GM23248 (cell line): ENCODE measurements at regions not wholly inside any gene's neighbourhood (a gene's known extent, or its start where the extent isn't known, plus 50 kb on each side); places are given as distances from the start of the nearest gene placed in this dataset.
A peak's percentile ranks its signal among the peaks of the same experiment; 100 is the strongest.

ENCODE experiments used
- DNase-seq: peaks from one replicate; pipeline ENCODE4 v3.0.0-alpha.2; 2015
- H2AFZ ChIP-seq: fragments of 200-600 bp; sonication (generic); 2 replicates; pipeline ENCODE4 v1.6.1; 2016; ENCODE audit warnings: antibody characterized with exemption
- H3F3A ChIP-seq: fragments of 200-600 bp; sonication (generic); 2 replicates; pipeline ENCODE4 v1.6.1; 2016; ENCODE audit warnings: mild to moderate bottlenecking, antibody characterized with exemption, mixed run types; ENCODE audit not compliant: insufficient read depth
- H3K27ac ChIP-seq: fragments of 200-600 bp; sonication (generic); 2 replicates; pipeline ENCODE4 v1.5.1; 2016; ENCODE audit warnings: mild to moderate bottlenecking
- H3K27me3 ChIP-seq: fragments of 200-600 bp; sonication (generic); replicated peaks from 2 replicates; pipeline ENCODE4 v1.6.1; 2016; ENCODE audit warnings: mild to moderate bottlenecking; ENCODE audit not compliant: insufficient read depth
- H3K36me3 ChIP-seq: fragments of 200-600 bp; sonication (generic); 2 replicates; pipeline ENCODE4 v1.6.1; 2016; ENCODE audit warnings: low read depth, mild to moderate bottlenecking
- H3K4me1 ChIP-seq: fragments of 200-600 bp; sonication (generic); 2 replicates; pipeline ENCODE4 v1.6.1; 2016; ENCODE audit warnings: mild to moderate bottlenecking; ENCODE audit not compliant: insufficient read depth
- H3K4me2 ChIP-seq: fragments of 200-600 bp; sonication (generic); one replicate; pipeline ENCODE4 v1.6.1; 2016; ENCODE audit warnings: mild to moderate bottlenecking; ENCODE audit not compliant: unreplicated experiment
- H3K4me3 ChIP-seq: fragments of 200-600 bp; sonication (generic); 2 replicates; pipeline ENCODE4 v1.5.1; 2016; ENCODE audit warnings: mild to moderate bottlenecking
- H3K79me2 ChIP-seq: fragments of 200-600 bp; sonication (generic); 2 replicates; pipeline ENCODE4 v1.6.1; 2016; ENCODE audit warnings: mild to moderate bottlenecking; ENCODE audit not compliant: insufficient read depth
- H3K9ac ChIP-seq: fragments of 200-600 bp; sonication (generic); 2 replicates; pipeline ENCODE4 v1.6.1; 2016; ENCODE audit warnings: mild to moderate bottlenecking
- H3K9me2 ChIP-seq: fragments of 200-600 bp; sonication (generic); 2 replicates; pipeline ENCODE4 v1.6.1; 2016; ENCODE audit warnings: mixed run types, mild to moderate bottlenecking, moderate library complexity; ENCODE audit not compliant: insufficient read depth
- H3K9me3 ChIP-seq: fragments of 200-600 bp; sonication (generic); one replicate; pipeline ENCODE4 v1.6.1; 2017; ENCODE audit warnings: low read depth
- H4K20me1 ChIP-seq: fragments of 200-600 bp; sonication (generic); 2 replicates; pipeline ENCODE4 v1.6.0; 2016; ENCODE audit not compliant: insufficient read depth
- EZH2 ChIP-seq: fragments of 200-600 bp; sonication (generic); IDR thresholded peaks from 2 replicates; pipeline ENCODE4 v1.6.1; 2018; ENCODE audit warnings: antibody characterized with exemption, mild to moderate bottlenecking; ENCODE audit not compliant: insufficient read depth, poor library complexity, severe bottlenecking
- EZH2phosphoT487 ChIP-seq: fragments of 200-600 bp; sonication (generic); IDR thresholded peaks from 2 replicates; pipeline ENCODE4 v1.6.1; 2018; ENCODE audit warnings: antibody characterized with exemption, moderate library complexity, mild to moderate bottlenecking, low read depth; ENCODE audit not compliant: insufficient read depth
- WGBS, 2 experiments: methylation state at CpG; one replicate each; pipeline ENCODE4 v1.1.6; 2015 to 2017; ENCODE audit warnings: low lambda C conversion rate in 2 of 2, low coverage in 1 of 2; ENCODE audit errors: missing lambda C conversion rate in 2 of 2; 5-methylcytosine and 5-hydroxymethylcytosine counted together
- in situ Hi-C: fragments of 300-500 bp; cut with MboI; formaldehyde crosslinking; loops from 2 replicates; pipeline ENCODE4 v1.15.0; 2020

GRCh38 chr9:108003526-108003925 is 514.0 kb upstream of the KLF4 start:
- H4K20me1 ChIP-seq, result no peaks in the 10 kb centered on the region
- H3K4me1 ChIP-seq, result peaks cover 19% of the 10 kb centered on the region
- WGBS, 2 experiments, result 71% methylated on average over 5 of the region's 5 CpGs
- H2AFZ ChIP-seq, result no peak overlapping the region
- H3K4me2 ChIP-seq, result no peak overlapping the region
- no peak overlapping the region for H3K4me3 ChIP-seq
- no peak overlapping the region for H3K9ac ChIP-seq
- H3K27me3 ChIP-seq, result no peaks in the 10 kb centered on the region
- in situ Hi-C loops, result no loop called here
- no peaks in the 10 kb centered on the region for H3K9me2 ChIP-seq
- no peak for TF ChIP-seq EZH2
- TF ChIP-seq EZH2phosphoT487, result no peak
- H3K79me2 ChIP-seq, result no peaks in the 10 kb centered on the region
- no peaks in the 10 kb centered on the region for H3K36me3 ChIP-seq
- no peaks in the 10 kb centered on the region for H3K9me3 ChIP-seq
- no peaks in the 10 kb centered on the region; the same call in 1 of the 2 replicates for H3F3A ChIP-seq
- no peak overlapping the region for H3K27ac ChIP-seq
- DNase-seq, result no peak

GRCh38 chr9:108002371-108002956 is 512.9 kb upstream of the KLF4 start:
- Histone ChIP-seq H4K20me1 (no peaks in the 10 kb centered on the region), H3K4me2 (peak overlapping the region; percentile 23), H3K27me3 (no peaks in the 10 kb centered on the region), H3K79me2 (no peaks in the 10 kb centered on the region), H3K9me3 (no peaks in the 10 kb centered on the region), H3K9me2 (no peaks in the 10 kb centered on the region), H3K9ac (peak overlapping the region; percentile 35), H3K27ac (peak overlapping the region; percentile 32), H3K4me1 (peaks cover 19% of the 10 kb centered on the region), H3K36me3 (no peaks in the 10 kb centered on the region), H3F3A (no peaks in the 10 kb centered on the region; the same call in 1 of the 2 replicates), H2AFZ (peak overlapping the region; percentile 90), H3K4me3 (0 out of 2 replicates have a peak overlapping the region, but pooled peaks have one; percentile 8)
- in situ Hi-C loops, result no loop called here
- WGBS, 2 experiments, result 16 to 22% methylated on average over 15 of the region's 15 CpGs
- DNase-seq, result peak; percentile 61
- TF ChIP-seq EZH2 (no peak), EZH2phosphoT487 (no peak)

GRCh38 chr9:108001237-108001636 is 511.7 kb upstream of the KLF4 start:
- Histone ChIP-seq H3K9ac (no peak overlapping the region), H3K4me2 (no peak overlapping the region), H3F3A (no peaks in the 10 kb centered on the region; the same call in 1 of the 2 replicates), H3K9me3 (no peaks in the 10 kb centered on the region), H3K9me2 (no peaks in the 10 kb centered on the region), H3K27ac (no peak overlapping the region), H3K79me2 (no peaks in the 10 kb centered on the region), H4K20me1 (no peaks in the 10 kb centered on the region), H3K36me3 (no peaks in the 10 kb centered on the region), H3K27me3 (no peaks in the 10 kb centered on the region), H2AFZ (no peak overlapping the region), H3K4me1 (peaks cover 19% of the 10 kb centered on the region), H3K4me3 (no peak overlapping the region)
- 87 to 90% methylated on average over 4 of the region's 4 CpGs for WGBS, 2 experiments
- no peak for DNase-seq
- in situ Hi-C loops, result no loop called here
- TF ChIP-seq EZH2phosphoT487 (no peak), EZH2 (no peak)

- Histone ChIP-seq H3K4me1 (peaks cover 19% of the 10 kb centered on the region), H2AFZ (no peak overlapping the region), H3K9me2 (no peaks in the 10 kb centered on the region), H3K27me3 (no peaks in the 10 kb centered on the region), H3K9me3 (no peaks in the 10 kb centered on the region), H3K79me2 (no peaks in the 10 kb centered on the region), H3K4me2 (no peak overlapping the region), H3F3A (no peaks in the 10 kb centered on the region; the same call in 1 of the 2 replicates), H3K4me3 (no peak overlapping the region), H3K9ac (no peak overlapping the region), H3K27ac (no peak overlapping the region), H3K36me3 (no peaks in the 10 kb centered on the region), H4K20me1 (no peaks in the 10 kb centered on the region)
- 79 to 85% methylated on average over 2 of the region's 2 CpGs for WGBS, 2 experiments
- in situ Hi-C loops, result no loop called here
- no peak for TF ChIP-seq EZH2phosphoT487
- no peak for TF ChIP-seq EZH2
- DNase-seq, result peak; percentile 64
Measured at GRCh38 chr9:107999890-108000289, 510.3 kb upstream of the KLF4 start.

- WGBS, 2 experiments, result 44 to 51% methylated on average over 5 of the region's 5 CpGs
- H3K79me2 ChIP-seq, result no peaks in the 10 kb centered on the region
- no peak overlapping the region for H3K4me3 ChIP-seq
- no peaks in the 10 kb centered on the region for H3K9me2 ChIP-seq
- peaks cover 19% of the 10 kb centered on the region for H3K4me1 ChIP-seq
- H3K4me2 ChIP-seq, result no peak overlapping the region
- H2AFZ ChIP-seq, result no peak overlapping the region
- no peak overlapping the region for H3K27ac ChIP-seq
- H3F3A ChIP-seq, result no peaks in the 10 kb centered on the region; the same call in 1 of the 2 replicates
- H4K20me1 ChIP-seq, result no peaks in the 10 kb centered on the region
- no peaks in the 10 kb centered on the region for H3K36me3 ChIP-seq
- no peaks in the 10 kb centered on the region for H3K9me3 ChIP-seq
- no peak overlapping the region for H3K9ac ChIP-seq
- H3K27me3 ChIP-seq, result no peaks in the 10 kb centered on the region
- TF ChIP-seq EZH2 (no peak), EZH2phosphoT487 (no peak)
- DNase-seq, result no peak
- in situ Hi-C loops, result no loop called here
Measured at GRCh38 chr9:107999011-107999410, 509.4 kb upstream of the KLF4 start.
